Erythroblast (primary cell): ENCODE measurements at regions not wholly inside any gene's neighbourhood (a gene's known extent, or its start where the extent isn't known, plus 50 kb on each side); places are given as distances from the start of the nearest gene placed in this dataset.

ENCODE experiments used
- GATA1 ChIP-seq: IDR thresholded peaks from 2 replicates; pipeline ENCODE4 v1.6.1; 2011; ENCODE audit warnings: low read depth, mild to moderate bottlenecking, control low read depth, low read length, moderate library complexity
- POLR2A ChIP-seq: IDR thresholded peaks from 2 replicates; pipeline ENCODE4 v1.6.1; 2011; ENCODE audit warnings: mild to moderate bottlenecking, low read length

- TF ChIP-seq POLR2A (no peak), GATA1 (no peak)
These were observed 113.4 kb upstream of the RAB27B start for GRCh38 chr18:54714851-54715250.
